NCI-H524 treated with DMSO at 0.1 percent for 48 hours (cell line): ENCODE measurements at regions not wholly inside any gene's neighbourhood (a gene's known extent, or its start where the extent isn't known, plus 50 kb on each side); places are given as distances from the start of the nearest gene placed in this dataset.

Source experiments
- DNase-seq: peaks from one replicate; lab custom pipeline; 2025; lab: John Stamatoyannopoulos, UW

DNA sequence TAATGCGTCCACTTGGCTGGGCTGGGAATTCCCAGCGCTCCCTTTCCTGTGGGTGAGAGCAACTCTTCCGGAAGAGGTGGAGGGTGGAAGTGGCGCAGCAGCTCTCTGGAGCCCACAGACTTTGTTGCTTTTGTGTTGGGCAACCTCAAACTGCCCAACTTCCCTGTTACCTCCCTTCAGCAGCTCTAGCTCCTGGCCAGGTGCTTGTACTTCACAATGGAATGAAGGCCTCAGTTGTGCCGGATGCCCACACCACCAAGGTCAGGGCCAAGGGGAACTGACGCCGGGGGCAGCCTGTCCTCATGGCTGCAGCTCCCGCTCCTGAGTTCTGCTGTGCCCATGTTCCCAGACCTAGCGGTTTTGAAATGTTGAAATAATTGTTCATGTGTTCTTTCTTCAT lies 322.9 kb downstream of the GALR1 start:
- no peak for DNase-seq

DNA sequence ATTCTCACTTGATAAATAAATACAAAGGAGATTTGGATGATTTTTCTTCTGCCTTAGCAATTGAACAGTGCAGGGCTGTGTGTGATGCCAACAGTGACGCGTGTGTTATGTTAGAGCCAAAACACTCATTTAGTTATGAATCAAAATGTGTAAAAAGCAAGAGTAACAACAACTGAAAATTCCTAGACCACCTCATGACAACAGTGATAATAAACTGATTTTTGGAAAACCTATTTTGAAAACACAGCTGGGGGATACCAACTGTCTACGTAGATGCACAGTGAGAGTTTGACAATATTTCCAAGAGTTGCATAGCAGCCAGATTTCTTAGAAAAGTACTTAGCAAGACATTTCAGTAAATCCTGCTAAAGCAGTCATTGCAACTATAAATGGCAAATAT lies 323.9 kb downstream of the GALR1 start:
- DNase-seq: no peak

DNA sequence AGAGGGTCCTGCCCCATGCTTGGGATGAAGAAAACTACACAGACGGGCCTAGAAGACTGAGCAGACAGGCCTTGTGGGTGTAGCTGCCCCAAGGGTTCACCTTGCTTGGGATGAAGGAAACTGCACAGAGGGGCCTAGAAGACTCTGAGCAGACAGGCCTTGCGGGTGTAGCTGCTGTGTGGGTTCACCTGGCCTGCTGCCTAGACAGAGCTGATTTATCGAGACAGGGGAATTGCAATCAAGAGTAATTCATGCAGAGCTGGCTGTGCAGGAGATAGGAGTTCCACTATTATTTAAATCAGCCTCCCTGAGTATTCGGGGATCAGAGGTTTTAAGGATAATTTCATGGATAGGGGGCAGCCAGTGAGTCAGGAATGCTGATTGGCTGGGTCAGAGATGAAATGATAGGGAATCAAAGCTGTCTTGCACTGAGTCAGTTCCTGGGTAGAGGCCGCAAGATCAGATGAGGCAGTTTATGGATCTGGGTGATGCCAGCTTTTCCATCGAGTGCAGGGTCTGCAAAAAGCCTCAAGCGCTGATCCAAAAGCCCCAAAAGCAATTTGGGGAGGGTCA lies 341.4 kb downstream of the GALR1 start:
- no peak for DNase-seq

DNA sequence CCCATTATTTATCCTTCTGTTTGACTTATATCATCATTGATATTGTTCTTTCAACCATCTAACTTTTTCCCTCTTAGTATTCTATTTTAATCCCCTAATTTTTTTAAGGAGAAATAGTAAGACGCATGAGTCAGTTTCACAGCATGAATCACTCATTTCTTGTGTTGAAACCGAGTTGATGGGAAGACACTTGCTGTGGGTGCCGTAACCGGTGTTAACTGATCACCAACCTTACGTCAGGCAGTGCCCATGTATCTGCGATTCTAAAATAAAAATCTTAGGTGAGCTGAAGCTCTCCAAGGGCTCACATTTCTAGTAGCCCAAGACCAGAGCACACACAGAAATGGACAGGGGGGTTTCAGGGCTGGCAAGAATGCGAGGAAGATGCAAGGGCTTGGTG lies 348.1 kb downstream of the GALR1 start:
- no peak for DNase-seq

DNA sequence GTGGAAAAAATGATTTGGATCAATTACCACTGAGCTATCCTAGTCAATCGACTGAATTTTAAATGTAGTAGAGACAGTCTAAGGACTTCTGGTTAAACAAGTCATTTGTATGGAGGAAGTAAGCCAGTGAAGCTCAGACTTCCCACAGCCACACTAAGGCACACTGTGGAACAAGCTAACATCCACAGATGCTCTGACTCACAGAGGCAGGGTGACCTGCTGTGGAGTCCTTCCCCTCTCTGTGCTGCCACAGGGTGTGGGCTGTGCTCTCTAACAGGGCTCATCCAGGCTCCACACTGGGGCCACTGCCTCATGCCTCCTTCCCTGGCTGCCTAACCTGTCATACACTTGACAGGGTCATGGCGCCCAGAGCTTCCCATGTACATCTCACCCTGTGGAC lies 351.0 kb downstream of the GALR1 start:
- DNase-seq: no peak

DNA sequence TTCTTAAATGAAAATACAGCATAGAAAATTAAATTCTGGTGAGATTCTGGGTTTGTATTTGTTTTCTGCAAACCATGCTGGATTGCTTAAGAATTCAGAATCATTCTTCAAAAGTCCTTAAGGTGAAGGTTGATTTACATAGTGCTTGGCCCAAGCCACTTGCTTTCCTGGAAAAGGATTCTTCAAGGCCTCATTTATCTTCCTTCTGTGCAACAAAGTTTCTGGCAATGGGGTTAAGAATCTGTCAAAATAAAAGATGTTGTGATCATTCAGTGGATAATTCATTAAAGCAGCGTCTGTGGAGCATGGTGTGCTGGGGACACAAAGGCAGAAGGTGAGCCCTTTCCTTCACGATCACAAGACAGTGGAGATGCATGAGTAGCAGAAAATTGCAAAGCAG lies 351.9 kb downstream of the GALR1 start:
- DNase-seq: no peak

DNA sequence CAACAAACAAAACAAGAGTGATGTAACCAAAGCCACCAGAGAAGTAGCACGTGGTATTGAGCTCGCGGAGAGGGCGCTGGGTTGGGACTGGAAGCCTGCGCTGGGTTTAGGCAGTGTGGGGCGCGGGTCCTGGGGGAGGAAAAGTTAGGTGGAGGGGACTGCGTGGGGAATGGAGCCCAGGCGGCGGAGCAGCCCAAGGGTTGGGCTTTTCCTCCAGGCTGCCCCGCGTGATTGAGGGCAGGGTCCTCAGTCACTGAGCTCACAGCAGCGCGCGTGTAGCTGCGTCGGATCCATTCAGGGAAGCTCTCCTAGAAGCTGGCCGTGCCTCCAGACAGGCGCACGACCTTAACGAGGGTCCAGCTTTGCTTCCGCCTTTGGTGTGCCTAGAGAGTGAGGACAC lies 357.4 kb downstream of the GALR1 start:
- DNase-seq: no peak

DNA sequence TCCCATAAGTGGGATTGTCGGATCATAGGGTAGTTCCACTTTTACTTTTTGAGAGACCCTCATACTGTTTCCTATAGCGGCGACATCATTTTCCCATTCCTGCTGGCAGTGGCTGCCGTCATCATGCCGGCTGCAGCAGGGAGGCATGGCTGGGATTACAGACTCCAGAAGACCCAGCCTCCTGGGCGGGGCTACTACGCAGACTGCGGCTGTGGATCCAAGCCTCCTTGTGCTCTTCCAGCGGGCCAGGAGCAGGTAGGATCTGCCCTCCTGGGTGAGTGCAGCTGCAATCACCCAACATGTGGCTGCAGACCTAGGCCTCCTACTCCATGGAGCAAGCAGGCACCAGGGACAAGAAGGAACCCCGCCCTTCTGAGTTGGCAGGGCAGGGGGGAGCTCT lies 359.2 kb downstream of the GALR1 start:
- no peak for DNase-seq

DNA sequence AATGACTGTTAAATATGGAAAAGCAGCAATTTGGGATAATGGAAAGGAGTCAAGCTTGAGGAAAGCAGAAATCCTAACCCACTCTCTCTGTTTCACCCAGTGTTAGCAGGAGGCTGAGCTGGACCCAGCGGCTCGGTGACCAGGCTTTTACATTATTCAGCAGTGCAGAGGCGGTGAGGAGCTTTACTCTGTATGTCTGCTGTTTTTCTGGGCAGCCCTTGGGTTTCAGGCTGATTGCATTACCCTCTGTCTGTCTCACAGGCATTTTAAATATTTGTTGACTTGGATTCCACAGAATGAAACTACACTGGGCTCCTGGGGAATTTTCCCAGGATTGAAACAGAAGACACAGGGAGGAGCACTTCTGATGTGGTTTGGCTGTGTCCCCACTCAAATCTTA lies 368.0 kb downstream of the GALR1 start:
- DNase-seq: no peak

DNA sequence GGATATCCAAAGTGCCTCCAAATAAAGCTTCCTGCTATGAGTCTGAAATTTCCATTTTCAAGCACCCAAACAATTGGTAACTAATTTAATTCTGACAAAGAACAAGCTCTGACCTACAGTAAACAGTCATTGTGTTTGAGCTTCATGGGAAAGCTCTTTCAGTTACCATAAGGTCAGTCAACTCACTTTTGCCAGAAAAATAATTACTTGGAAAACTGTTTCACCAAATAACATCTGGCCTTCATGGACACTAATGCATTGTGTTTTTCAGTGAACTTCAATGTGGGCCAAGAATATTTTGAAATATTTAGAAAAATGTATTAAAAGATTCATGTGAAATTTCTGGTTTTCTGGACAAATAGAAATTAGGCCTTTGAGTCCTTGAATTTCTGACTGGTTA lies 369.9 kb downstream of the GALR1 start:
- DNase-seq: no peak

DNA sequence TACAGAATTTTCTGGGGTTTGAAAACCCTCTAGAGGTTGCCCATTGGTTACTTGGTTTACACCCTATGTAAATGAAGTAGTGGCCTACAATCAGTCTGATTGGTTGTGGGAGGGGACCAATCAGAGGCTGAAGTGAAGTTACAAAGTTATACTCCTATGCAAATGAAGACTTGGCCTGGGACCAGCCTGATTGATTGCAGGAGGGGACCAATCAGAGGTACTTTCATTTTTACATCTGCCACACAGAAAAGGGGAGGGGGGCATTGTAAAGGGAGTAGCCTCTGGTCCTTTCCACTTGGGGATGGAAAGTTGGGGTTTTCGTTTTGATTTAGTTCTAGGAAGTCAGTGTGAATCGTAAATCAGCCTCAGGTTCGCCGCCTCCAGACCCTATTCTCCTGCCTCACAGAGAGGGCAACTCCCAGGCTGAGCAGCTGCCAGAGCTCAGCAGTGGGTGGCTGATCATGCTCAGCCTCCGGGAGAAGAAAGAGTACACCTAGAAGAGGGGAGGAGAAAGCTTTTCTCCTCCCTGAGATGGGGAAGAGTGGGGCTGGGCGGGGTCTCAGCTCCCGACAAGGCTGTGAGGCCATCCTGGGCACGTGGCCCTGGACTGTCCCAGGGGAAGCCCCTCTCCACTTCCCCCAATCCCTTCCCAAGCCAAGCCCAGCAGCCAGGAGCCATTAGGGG lies 372.5 kb downstream of the GALR1 start:
- DNase-seq: no peak

DNA sequence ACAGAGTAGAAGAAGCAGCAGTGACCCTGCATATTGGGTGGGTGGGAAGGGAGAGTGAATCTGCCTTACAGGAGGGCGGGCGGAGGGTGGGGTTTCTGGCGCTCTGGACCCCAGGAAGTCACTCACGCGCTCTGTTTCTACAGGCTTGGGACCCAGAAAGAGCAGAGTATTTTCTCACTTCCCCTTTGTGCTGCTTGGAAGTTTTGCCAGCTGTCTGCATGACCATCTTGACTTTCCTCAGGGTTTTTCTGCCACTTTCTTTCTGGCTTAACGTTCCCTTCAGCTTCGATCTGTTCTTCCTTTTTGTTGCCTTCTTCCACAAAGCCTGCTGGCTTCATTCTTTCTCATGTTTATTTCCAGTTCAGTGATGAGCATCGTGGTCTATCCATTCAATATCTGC lies 383.1 kb downstream of the GALR1 start:
- DNase-seq: no peak

DNA sequence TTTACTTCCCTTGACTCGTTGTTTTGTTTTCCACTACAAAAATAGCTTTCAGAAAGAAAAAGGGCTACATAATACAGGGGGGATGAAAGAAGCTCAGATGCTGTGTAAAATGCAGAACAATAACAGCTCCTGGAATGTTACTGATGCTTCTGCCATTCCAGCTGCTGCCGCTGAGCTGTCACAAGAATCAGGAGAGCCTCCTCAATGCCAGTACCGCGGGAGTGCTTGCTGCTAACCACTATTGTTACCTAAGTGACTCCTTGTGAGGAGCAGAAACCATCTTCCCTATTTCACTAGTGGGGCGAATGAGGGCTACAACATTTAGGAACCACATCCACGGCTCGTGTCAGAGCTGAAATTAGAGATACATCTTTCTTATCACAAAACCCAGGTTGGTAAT lies 384.8 kb downstream of the GALR1 start:
- no peak for DNase-seq

DNA sequence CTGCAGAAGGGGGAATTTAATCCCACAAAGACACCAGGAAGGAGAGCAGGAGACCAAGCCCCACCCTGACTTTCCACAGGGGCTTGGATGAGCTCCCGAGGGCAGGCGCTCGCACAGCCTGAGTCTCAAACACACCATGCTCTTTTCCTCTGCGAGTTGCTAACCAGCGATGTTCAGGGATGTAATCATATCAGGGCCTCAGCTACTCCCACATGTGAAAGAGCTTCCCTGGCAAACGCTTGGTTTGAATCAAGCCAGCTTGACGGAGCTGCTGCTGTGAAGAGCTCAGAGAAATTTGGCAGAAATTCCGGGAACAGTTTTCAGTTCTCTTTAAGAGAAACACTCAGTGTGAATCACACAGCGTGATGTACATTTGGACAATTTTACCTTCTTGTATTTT lies 385.8 kb downstream of the GALR1 start:
- DNase-seq: no peak

DNA sequence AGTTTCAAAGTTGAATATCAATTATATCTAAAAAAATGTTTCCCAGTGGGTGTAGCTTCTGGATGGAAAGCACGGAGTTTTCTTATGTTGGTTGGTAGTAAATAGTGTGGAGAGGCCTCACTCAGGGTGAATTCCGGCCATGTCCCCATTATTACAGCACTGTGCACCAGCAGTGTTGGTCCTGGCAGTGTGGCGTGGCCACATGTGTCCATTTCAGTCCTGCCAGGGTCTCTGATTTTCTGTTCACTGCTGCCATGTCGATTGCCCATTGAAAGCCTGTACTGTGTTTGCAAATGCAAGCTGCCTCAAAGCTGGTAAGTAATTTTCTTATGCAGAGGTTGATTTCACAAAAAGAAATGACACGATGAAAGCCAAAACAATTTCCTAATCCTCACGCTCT lies 386.2 kb downstream of the GALR1 start:
- DNase-seq: no peak

DNA sequence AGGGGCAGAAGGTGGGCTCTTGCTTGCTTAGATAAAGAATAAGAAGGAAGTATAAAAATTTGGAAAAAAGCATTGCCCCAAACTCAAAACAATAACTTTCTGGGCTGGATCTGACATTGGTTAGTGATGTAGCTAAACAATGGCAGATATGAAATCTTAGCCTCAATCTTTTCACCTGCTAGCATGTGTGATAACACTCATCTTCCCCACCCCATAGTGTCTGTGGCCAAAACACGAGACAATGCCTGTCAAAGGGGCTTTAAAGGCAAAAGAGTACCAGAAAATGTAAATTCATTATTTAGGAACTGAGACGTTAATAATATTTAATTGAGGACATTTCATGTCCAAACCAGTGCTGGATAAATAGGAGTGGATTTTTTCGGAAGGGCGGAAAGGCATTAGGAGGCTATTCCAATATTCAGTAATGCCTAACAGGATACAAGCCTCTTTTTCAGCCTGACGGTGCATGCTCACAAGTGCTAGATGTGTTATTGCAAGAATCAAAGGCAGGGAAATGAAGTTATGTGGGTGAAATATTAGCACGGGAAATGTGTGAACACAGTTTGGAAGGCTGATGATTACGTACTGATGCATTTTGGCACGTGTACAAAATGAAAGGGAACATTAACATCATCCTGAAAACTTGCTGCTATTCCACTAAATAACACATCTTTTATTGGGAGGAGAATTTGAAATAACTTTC lies 395.7 kb downstream of the GALR1 start:
- no peak for DNase-seq

DNA sequence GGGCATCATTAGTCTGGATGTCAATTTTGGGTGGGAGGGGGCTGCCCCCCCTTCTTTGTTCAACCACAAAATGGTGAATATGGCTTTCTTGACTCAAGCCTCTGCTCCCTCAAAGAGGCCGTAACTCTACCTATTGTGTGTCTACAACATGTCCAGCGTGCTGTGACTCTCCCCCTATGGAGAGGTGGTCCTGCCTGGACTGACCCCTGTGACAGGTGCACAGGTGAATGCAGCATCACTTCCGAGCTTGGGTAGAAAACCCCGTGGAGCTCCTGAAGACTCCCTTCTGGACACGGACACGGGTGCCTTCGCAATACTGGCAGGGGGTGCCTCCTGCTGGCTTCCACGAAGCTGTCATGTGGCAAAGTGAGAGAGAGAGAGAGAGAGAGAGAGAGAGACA lies 397.8 kb downstream of the GALR1 start:
- no peak for DNase-seq

DNA sequence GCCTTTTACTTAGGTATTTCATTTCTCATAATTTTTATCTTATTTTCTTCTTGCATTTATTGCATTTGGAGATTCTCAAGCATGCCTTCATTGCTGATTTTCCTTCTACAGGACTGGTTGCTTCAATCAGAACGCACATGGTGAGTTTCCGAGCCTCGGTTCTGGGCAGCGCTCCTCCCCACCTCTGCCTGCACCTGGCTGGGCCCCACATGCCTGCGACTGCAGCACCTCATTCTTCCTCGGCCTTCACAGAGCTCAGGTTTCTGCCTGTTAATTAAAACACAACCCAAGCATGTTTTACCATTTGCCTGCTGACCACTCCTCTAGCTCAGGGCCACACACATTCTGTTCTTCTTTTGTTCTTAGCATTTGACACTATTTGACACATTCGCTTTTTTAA lies 398.8 kb downstream of the GALR1 start:
- no peak for DNase-seq

DNA sequence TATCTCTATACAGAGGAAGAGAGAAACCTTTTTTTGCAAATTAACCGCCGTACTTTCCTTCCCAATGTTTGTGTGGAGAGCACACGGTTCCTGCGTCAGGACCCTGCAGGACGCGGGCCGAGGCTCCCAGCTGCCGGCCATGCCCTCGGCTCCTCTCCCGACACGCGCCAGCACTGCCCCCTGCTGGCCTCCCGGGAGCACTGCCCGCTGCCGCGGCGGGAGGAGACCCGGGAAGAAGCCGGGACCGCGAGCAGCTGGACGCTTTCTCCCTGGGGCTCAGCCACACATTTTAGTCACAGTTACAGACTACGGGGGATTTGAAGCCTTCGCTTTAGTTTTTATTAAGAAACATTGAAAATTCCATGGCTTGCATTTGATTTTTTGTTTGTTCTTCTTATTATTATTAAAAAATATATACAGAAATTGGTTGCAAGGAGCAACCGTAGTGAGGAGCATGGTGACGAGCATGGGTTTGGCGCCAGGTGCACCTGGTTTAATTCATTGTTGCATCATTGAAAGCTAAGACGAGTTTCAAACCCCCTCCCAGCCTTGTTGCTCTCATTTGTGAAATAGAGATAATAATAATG lies 401.2 kb downstream of the GALR1 start:
- peak; percentile 24 for DNase-seq

DNA sequence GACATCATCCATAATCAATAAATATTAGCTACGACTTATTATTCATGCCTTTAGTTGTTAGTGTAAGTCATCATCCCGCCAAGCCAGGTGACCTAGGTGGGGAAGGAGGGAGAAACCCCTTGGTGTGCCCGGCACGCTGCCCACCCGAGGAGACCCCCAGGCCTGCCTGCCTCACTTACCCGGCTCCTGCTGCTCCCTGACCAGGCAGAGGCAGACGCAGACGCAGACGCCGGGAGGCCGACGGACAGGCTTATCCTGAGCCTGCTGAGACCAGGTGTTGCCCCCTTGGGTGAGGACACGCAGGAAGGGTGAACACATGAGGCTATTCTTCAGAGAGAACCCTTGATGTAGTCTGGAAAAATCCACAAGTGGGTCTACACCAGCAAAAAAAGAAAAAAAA lies 401.8 kb downstream of the GALR1 start:
- DNase-seq: no peak

DNA sequence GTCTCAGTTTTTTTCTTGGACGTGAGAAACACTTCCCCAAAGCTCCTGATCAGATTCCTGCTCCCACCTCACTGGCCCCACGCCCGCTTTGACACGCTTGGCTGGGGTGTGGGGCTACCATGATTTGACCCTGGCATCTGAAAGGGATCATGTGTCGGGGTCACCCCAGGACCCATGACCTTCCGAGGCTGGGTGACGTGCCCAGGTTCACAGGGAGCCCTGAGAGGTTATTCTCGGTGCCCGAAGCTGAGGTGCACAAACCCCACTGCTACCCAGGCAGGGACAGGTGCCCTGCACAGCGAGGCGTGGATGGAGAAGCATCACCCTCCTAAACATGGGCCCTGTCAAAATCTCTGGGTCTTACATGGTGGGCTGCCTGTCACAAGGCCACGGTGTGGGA lies 404.1 kb downstream of the GALR1 start:
- DNase-seq: no peak

DNA sequence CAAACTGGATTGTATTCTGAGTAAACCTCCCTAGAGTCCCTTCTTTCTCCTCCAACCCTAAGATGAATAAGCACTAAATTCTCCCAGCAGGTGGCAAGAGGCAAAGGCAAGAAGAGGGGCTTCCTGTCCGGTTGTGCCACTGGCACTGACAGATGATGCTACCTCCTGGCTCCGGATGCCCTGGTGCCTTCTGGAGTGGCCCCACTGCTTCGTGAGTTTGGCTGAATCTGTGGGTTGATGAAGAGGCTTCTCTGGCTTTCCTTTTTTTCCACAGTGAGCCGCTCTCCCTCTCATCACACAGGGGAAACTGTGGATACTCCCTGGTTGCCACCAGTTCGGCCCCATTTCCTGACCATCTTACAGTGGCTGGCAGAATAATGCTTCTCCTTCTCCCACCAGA lies 404.7 kb downstream of the GALR1 start:
- DNase-seq: no peak

DNA sequence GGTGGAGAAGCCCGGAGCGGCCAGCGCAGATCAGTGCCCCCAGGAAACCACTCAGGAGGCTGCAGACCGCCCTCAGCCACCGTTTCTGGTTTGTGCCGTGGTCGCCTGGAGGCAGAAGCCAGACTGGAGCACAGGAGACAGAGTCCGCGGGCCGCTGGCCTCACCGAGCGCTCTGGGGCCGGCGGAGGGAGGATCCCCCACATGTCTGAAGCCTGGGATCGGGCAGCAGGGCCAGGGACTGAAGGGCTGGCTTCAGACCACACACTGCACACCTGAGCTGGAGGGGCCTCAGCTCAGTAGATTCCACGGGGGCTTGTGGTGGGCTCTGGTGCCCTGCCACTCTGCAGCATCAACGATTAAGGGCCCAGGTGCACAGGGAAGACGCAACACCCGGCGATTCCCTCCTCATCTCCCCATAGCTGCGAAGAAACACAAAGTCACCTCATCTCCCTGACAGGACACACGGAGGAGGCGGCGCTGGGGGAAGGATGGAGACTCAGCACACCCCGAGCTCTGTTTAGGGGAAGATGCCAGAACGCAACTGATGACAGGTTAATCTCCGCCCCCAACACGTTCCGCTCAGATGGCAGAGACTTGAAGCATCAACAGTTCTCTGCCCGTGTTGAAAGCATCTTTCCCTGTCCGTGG lies 408.1 kb downstream of the GALR1 start:
- no peak for DNase-seq
